ENCODE measurements at regions not wholly inside any gene's neighbourhood (a gene's known extent, or its start where the extent isn't known, plus 50 kb on each side); places are given as distances from the start of the nearest gene placed in this dataset.
"Not testable (repeated sequence)": the region's sequence is repeated elsewhere in the genome, so short reads cannot be mapped to it uniquely, and the experiment has no call there.

GRCh38 chr12:73599268-73599667 is 938.4 kb upstream of the ATXN7L3B start:
- H3K4me3 ChIP-seq = no peak overlapping the region
- H3K27me3 ChIP-seq (ENCODE audit: control insufficient read depth in 3 of 3, insufficient read depth in 3 of 3, low read length in 2 of 3) = no peaks in the 10 kb centered on the region
- WGBS, 2 donors = 81 to 88% methylated on average over 2 of the region's 2 CpGs
- no peak overlapping the region for H3K27ac ChIP-seq (ENCODE audit: low read depth in 1 of 2, low read length in 1 of 2)
- no peak for TF ChIP-seq CTCF (IDR thresholded peaks at IDR 0.05; ENCODE audit: control extremely low read depth, extremely low read depth)
- no peaks in the 10 kb centered on the region for H3K4me1 ChIP-seq (ENCODE audit: control insufficient read depth in 5 of 5, insufficient read depth in 5 of 5, low read length in 5 of 5)
- ATAC-seq (ENCODE audit: insufficient read depth, low FRiP score) (no peak), DNase-seq (no peak)
- no peaks in the 10 kb centered on the region for H3K9me3 ChIP-seq (ENCODE audit: control insufficient read depth in 4 of 4, insufficient read depth in 3 of 4, low read length in 3 of 4)
- no peak overlapping the region for H3K9ac ChIP-seq (ENCODE audit: insufficient read depth in 1 of 2, low read length in 2 of 2)
- no peaks in the 10 kb centered on the region for H3K36me3 ChIP-seq (ENCODE audit: control insufficient read depth in 4 of 4, insufficient read depth in 4 of 4, low read length in 4 of 4)

GRCh38 chr12:73605925-73606324 is 931.7 kb upstream of the ATXN7L3B start:
- DNase-seq; H3K9ac ChIP-seq (ENCODE audit: insufficient read depth in 1 of 2, low read length in 2 of 2); H3K27ac ChIP-seq (ENCODE audit: low read depth in 1 of 2, low read length in 1 of 2); H3K36me3 ChIP-seq (ENCODE audit: control insufficient read depth in 4 of 4, insufficient read depth in 4 of 4, low read length in 4 of 4); ATAC-seq (ENCODE audit: insufficient read depth, low FRiP score); H3K9me3 ChIP-seq (ENCODE audit: control insufficient read depth in 4 of 4, insufficient read depth in 3 of 4, low read length in 3 of 4); H3K4me1 ChIP-seq (ENCODE audit: control insufficient read depth in 5 of 5, insufficient read depth in 5 of 5, low read length in 5 of 5); H3K4me3 ChIP-seq; H3K27me3 ChIP-seq (ENCODE audit: control insufficient read depth in 3 of 3, insufficient read depth in 3 of 3, low read length in 2 of 3): not testable (repeated sequence)
- 76 to 77% methylated on average over 9 of the region's 9 CpGs for WGBS, 2 donors

GRCh38 chr12:73612551-73612950 is 925.1 kb upstream of the ATXN7L3B start:
- H3K36me3 ChIP-seq (ENCODE audit: control insufficient read depth in 4 of 4, insufficient read depth in 4 of 4, low read length in 4 of 4) = no peaks in the 10 kb centered on the region
- ATAC-seq (ENCODE audit: insufficient read depth, low FRiP score) = no peak
- no peaks in the 10 kb centered on the region for H3K4me1 ChIP-seq (ENCODE audit: control insufficient read depth in 5 of 5, insufficient read depth in 5 of 5, low read length in 5 of 5)
- no peaks in the 10 kb centered on the region for H3K9me3 ChIP-seq (ENCODE audit: control insufficient read depth in 4 of 4, insufficient read depth in 3 of 4, low read length in 3 of 4)
- H3K4me3 ChIP-seq = no peak overlapping the region
- H3K9ac ChIP-seq (ENCODE audit: insufficient read depth in 1 of 2, low read length in 2 of 2) = no peak overlapping the region
- no peaks in the 10 kb centered on the region for H3K27me3 ChIP-seq (ENCODE audit: control insufficient read depth in 3 of 3, insufficient read depth in 3 of 3, low read length in 2 of 3)
- H3K27ac ChIP-seq (ENCODE audit: low read depth in 1 of 2, low read length in 1 of 2) = no peak overlapping the region
- TF ChIP-seq CTCF (IDR thresholded peaks at IDR 0.05; ENCODE audit: control extremely low read depth, extremely low read depth) = no peak
- no peak for DNase-seq

GRCh38 chr12:73623421-73623820 is 914.2 kb upstream of the ATXN7L3B start:
- no peaks in the 10 kb centered on the region for H3K36me3 ChIP-seq (ENCODE audit: control insufficient read depth in 4 of 4, insufficient read depth in 4 of 4, low read length in 4 of 4)
- no peak for DNase-seq
- no peak for ATAC-seq (ENCODE audit: insufficient read depth, low FRiP score)
- no peak overlapping the region for H3K27ac ChIP-seq (ENCODE audit: low read depth in 1 of 2, low read length in 1 of 2)
- TF ChIP-seq CTCF (IDR thresholded peaks at IDR 0.05; ENCODE audit: control extremely low read depth, extremely low read depth) = no peak
- H3K9me3 ChIP-seq (ENCODE audit: control insufficient read depth in 4 of 4, insufficient read depth in 3 of 4, low read length in 3 of 4) = no peaks in the 10 kb centered on the region
- H3K9ac ChIP-seq (ENCODE audit: insufficient read depth in 1 of 2, low read length in 2 of 2) = no peak overlapping the region
- H3K4me1 ChIP-seq (ENCODE audit: control insufficient read depth in 5 of 5, insufficient read depth in 5 of 5, low read length in 5 of 5) = no peaks in the 10 kb centered on the region
- no peaks in the 10 kb centered on the region for H3K27me3 ChIP-seq (ENCODE audit: control insufficient read depth in 3 of 3, insufficient read depth in 3 of 3, low read length in 2 of 3)
- WGBS, 2 donors = 87 to 91% methylated on average over 2 of the region's 2 CpGs
- H3K4me3 ChIP-seq = no peak overlapping the region
